ENCODE measurements at regions not wholly inside any gene's neighbourhood (a gene's known extent, or its start where the extent isn't known, plus 50 kb on each side); places are given as distances from the start of the nearest gene placed in this dataset.
"Not testable (repeated sequence)": the region's sequence is repeated elsewhere in the genome, so short reads cannot be mapped to it uniquely, and the experiment has no call there.

GRCh38 chr12:92244036-92244435 lies 98.4 kb upstream of the BTG1 start:
- no peak for DNase-seq

DNA sequence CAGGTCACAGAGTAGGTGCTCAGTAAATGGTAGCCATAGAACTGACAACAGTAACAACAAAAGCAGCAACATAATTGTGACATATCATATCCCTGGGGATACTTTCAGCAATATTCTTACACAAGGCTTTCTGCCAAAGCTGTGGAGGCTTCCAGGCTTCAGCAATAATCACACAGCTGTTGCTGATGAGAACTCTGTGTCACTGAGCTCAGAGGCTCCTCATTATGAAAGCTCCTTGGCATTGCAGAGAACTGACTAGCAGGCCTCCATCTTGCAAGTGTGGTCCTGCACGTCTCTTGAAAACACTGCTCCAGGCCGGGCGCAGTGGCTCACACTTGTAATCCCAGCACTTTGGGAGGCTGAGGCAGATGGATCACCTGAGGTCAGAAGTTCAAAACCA lies 97.3 kb upstream of the BTG1 start:
- no peak for DNase-seq

- no peak for DNase-seq
Measured at GRCh38 chr12:92237762-92238523, 92.3 kb upstream of the BTG1 start.

DNA sequence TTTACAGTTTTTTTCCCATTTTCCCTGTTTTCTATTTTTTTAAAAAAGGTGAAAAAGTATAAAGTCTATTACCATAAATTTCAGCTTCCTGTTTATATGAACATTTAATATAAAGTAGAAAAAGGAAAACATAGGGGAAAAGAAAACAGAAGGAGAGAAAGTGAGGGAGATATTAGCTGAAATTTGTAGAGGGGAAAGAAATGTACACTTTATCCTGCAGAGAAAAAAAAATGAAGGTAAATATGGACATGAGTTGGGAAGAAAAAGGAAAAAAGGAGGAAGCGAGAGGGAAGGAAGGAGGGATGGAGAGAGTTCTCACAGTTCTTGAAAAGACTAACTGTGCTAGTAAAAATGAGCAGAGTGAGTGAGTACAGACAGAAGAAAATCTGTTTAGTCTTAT lies 91.6 kb upstream of the BTG1 start:
- DNase-seq = no peak

DNA sequence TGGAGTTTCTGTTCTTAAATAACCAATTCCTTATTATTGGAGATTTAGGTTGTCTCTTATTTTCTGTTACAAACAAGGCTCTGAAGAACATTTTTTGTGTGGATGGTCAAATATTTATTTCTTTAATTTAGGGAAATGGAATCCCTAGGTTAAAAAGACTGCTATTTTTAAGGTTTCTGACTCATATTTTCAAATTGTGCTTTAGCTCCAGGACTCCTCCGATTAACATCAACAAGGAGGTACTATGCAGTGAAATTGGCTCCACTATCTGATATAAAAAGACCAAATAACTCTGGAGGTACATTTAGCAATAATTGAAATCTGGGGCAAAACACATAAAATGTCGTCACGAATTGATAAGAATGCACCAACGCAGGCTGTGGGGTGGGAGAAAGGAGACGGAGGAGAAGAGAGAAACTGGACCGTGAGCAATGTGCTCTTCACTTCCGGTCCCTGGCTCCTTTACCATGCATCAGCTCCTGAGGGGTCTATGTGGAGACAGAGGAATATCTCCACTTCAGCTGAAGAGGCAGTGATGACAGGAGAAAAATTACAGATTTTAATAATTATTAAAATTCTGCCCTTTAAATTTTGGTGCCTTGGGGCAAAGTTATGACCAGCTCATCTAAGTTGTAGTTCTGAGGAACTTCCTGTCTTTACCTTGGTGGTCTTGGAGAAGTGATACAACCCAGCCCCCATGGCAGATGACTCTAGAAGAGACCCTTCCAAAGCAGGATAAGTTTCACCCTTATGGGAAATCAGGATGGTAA lies 90.2 kb upstream of the BTG1 start:
- DNase-seq = no peak

DNA sequence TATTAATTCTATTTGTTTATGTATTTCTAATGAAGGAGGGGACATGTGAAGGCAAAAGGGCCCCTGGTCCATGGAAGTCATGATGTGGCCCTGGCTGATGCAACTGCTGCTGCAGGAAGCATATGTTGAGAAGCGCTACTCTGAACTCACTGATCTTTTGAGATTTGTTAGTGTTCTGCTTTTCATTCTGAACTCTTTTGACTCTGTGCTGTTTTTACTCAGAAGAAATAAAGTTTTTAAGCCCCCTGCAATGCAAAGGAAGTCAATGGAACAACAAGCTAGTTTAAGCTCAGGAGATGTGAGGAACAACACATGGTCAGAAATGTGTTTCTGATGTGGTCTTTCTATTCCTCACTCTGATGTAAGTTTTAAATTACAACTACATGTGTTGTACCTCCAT lies 88.9 kb upstream of the BTG1 start:
- DNase-seq = peak in 1 of 2 donors; percentile 15

DNA sequence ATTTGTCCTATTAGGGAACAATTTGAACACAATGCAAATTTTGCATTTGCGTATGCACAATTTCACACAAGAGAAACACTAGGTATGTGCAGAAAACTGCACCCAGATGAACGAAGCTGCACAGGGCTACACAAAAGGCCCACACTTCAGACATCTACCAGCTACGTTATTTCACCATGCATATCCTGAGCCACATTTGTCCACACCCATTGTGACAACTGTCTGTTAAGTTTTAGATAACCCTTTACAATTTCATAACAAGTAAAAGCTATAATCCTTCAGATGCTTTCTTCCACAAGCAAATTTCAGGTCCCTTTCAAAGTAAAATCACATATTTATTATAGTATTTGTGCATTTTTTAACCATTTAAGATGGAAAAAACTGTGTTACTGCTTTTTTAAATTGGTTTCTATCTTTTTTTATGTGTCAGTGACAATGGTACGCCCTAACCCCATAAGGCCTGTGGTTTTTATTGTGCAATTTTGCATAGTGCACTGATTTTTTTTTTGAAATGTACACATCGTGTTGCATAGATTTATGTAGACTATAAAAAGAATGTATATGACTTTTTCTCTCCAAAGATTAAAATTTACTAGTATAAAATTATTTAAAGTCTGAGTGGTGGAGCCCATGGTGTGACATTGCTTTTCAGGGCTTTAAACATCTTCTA lies 87.8 kb upstream of the BTG1 start:
- DNase-seq = no peak

DNA sequence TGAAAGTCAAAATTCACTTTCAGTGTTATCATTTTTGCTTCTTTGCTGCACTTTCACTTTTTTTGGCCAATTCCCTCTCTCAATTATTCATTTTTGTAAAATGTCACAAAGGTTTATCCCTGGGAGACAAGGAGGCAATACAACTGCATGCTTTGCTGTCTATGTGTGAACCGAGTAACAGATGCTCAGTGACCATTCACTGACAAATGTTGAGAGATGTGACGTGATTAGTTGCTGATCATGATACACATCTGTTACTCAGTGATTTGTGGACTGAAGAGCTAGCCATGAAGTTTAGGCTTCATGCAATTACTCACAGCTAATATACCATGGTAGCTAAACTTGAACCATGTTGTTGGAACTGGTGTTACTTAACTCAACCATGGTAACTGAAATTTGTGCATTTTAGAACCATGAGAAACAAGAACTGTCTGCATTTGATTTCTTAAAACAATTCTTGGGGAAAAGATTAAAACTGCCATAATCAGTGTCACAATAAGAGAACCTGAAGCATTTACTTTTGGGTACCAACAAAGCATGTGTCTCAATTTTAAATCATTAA lies 86.8 kb upstream of the BTG1 start:
- DNase-seq = not testable (repeated sequence)

- DNase-seq = not testable (repeated sequence)
Measured at GRCh38 chr12:92231945-92232344, 86.3 kb upstream of the BTG1 start.

DNA sequence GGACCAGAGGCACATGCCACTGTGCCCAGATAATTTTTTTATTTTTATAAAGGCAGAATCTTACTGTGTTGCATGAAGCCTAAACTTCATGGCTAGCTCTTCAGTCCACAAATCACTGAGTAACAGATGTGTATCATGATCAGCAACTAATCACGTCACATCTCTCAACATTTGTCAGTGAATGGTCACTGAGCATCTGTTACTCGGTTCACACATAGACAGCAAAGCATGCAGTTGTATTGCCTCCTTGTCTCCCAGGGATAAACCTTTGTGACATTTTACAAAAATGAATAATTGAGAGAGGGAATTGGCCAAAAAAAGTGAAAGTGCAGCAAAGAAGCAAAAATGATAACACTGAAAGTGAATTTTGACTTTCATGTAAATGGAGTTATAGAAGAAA lies 85.9 kb upstream of the BTG1 start:
- DNase-seq = not testable (repeated sequence)

DNA sequence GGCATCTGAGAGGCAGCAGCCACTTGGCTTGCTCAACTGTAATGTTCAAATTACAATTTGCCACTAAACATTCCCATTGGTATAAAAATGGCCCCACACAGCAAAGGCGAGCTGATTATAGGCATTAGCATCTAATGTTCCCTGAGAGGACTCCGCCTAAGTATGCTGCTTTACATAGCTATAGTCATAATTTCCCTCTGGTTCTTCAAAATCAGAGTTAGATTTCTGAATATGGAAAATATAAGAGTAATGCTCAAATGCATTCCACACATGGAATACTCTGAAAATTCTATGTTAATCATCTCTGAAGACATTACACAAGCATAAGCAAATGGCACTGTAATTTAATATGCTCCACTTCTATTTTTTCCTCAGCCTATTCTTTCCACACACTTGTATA lies 83.7 kb upstream of the BTG1 start:
- DNase-seq = no peak

GRCh38 chr12:92226961-92227360 lies 81.3 kb upstream of the BTG1 start:
- no peak for DNase-seq

DNA sequence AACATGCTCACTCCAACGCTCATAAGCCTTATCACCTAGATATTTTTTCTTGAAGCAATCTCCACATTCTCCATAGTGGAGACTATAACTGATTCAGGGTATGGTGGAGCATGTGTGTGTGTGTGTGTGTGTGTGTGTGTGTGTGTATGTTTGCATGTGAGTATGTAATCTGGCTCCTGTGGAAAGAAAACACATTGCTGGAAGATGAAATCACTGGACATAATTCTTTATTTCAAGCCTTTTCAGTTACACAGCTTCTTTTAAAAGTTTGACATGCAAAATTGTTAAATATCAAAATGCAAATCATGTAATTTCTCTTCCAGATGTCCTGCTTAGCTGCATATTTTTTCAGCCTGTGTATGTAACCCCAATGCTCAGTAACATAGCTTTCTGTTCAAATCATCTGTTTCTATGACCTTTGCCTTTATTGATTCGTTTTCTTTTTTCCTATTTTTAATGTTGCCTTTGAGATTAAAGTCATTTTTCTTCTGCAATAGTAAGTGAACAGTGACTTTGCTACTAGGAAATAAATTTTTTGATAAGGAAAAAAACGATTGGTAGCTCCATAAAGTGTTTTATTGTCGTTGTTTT lies 80.5 kb upstream of the BTG1 start:
- no peak for DNase-seq

- DNase-seq = no peak
Measured at GRCh38 chr12:92224685-92225331, 79.2 kb upstream of the BTG1 start.

DNA sequence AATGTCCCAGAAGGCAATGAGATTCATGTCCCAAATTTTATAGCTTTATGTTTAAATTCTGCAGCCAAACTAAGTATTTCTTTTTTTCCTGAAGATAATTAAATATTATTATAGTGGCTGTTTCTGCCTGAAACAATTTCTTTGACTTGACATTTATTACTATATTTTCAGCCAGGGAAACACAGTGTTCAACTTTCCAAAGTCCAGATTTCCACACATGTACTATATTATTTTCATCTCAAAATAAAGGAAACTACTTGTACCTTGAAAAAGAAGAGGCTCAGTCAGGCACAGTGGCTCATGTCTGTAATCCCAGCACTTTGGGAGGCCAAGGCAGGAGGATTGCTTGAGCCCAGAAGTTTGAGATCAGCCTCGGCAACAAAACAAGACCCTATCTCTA lies 77.8 kb upstream of the BTG1 start:
- DNase-seq = no peak

DNA sequence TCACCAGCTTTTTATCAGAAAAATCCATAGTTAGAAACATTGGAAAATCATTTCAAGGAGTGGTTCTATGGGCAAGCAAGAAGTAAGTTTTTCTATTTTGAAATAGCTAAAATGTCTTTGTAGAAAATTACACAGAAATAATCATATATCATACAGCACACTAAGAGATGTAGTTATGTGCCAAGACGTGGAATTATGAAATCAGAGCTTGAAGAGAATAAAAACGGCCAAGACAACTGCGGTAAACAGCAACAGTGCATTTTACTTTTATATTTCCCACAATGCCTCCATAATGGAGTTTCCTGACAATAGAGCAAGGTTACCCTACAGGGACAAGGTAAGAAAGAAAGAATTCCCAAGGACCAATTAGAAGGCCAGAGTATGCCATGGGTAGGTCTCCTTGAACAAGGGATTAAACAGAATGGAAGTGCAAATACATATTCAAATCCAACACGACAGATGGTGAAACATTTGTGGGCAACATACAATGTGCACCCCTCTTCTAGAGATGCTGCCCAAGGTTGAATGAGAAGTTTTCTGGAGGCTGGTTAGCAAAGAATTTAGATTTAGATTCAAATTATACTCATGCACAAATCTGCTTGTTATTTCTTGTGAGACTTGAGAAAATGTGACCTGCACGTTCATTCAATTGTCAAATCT lies 76.1 kb upstream of the BTG1 start:
- no peak for DNase-seq

DNA sequence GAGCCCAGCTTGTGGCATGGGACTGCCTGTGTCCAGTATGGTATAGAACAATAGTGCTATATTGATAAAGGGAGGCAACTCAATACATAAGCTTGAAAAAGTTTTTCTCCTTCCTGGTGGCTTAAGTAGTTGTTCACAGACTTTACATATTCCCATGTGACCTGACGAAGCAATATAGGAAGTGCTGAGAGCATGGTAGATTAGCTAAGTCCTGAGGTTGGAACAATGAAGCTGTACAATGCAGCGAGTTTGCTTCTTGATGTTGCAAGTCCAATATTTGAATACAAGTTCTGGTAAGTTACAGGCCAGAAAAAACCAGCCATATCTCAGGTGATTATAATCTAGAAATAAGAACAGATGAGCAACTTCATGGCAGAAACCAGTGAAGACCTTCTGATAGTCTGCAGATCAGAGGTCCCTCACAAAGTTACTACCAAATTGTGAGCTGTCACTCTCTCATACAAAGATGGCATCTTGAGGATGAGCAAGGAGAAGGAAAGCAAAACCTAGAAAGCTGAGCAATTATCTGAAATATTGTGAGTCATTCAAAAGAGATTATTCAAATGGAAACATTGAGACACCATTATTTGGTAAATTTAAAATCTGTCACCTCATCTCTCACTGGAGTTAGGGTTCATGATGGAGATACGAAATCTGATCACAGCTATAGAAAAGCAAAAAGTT lies 72.9 kb upstream of the BTG1 start:
- DNase-seq = peak in 1 of 2 donors; percentile 15

DNA sequence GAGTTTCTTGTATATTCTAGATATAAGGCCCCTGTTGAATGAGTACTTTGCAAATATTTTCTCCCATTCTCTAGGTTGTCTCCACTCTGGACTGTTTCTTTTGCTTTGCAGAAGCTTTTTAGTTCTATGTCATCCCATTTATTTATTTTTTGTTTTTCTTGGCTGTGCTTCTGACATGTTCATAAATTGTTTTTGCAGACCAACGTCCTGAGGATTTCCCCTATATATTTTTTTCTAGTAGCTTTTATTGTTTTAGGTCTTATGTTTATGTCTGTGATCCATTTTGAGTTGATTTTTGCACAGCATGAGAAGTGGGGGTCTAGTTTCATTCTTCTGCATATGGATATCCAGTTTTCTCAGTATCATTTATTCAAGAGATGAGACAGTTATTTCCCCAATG lies 70.4 kb upstream of the BTG1 start:
- no peak for DNase-seq

GRCh38 chr12:92215358-92215757 lies 69.7 kb upstream of the BTG1 start:
- DNase-seq = no peak

DNA sequence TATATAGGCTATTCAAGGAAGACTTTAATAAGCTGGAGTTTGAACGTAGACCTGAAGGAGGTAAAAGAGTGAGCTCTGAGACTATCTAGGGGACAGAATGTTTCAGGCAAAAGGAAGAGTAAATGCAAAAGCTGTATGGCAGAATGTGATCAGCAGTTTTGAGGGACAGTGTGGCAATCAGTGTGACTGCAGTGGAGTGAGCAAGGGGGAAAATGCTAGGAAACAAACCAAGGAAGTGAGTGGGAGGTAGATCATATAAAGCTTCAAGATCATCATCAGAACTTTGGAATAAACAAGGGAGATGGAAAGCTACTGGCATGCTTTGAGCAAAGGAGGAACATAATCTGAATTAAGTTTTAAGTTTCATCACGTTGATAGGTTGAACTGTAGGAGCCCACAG lies 67.5 kb upstream of the BTG1 start:
- no peak for DNase-seq

- DNase-seq = peak in 1 of 2 donors; percentile 44
Measured at GRCh38 chr12:92210071-92210470, 64.4 kb upstream of the BTG1 start.

All from CD4-positive, alpha-beta T cell treated with Interleukin-4 for 1 hour (primary cell).